ENCODE measurements at regions not wholly inside any gene's neighbourhood (a gene's known extent, or its start where the extent isn't known, plus 50 kb on each side); places are given as distances from the start of the nearest gene placed in this dataset.

GRCh38 chr21:24222676-24223075 lies 1384.6 kb downstream of the MRPL39 start:
- no peak overlapping the region for H3K9ac ChIP-seq (ENCODE audit: low read length)
- H3K79me2 ChIP-seq (ENCODE audit: control insufficient read depth, insufficient read depth, low read length), result no peaks in the 10 kb centered on the region

GRCh38 chr21:24220446-24220845 lies 1386.8 kb downstream of the MRPL39 start:
- ChIA-PET POLR2A (no interaction called here), CTCF (no interaction called here)
- no peaks in the 10 kb centered on the region for H3K9me3 Mint-ChIP-seq (ENCODE audit: insufficient read depth)
- no peaks in the 10 kb centered on the region for H3K4me1 Mint-ChIP-seq
- no CpG with 5 or more reads among the region's 2 CpGs for WGBS (ENCODE audit: insufficient coverage)
- H3K9ac ChIP-seq (ENCODE audit: low read length), result no peak overlapping the region
- no peak overlapping the region for H3K27ac Mint-ChIP-seq
- H3K4me3 Mint-ChIP-seq, result no peak overlapping the region
- H4K20me1 ChIP-seq (ENCODE audit: control insufficient read depth, insufficient read depth, low read length, poor library complexity, severe bottlenecking), result no peaks in the 10 kb centered on the region
- no peaks in the 10 kb centered on the region for H3K4me1 ChIP-seq (ENCODE audit: control insufficient read depth in 2 of 2, insufficient read depth in 2 of 2, low read length in 2 of 2)
- no peaks in the 10 kb centered on the region for H3K79me2 ChIP-seq (ENCODE audit: control insufficient read depth, insufficient read depth, low read length)
- no peak overlapping the region for H2AFZ ChIP-seq (ENCODE audit: insufficient read depth, low read depth, low read length, poor library complexity, severe bottlenecking)
- intact Hi-C loops (cut with micrococcal nuclease), result no loop called here
- no peaks in the 10 kb centered on the region for H3K27me3 Mint-ChIP-seq
- H3K4me3 ChIP-seq (ENCODE audit: control extremely low read depth in 1 of 5, extremely low read depth in 1 of 5, insufficient read depth in 1 of 5, low read depth in 2 of 5, low read length in 4 of 5), result no peak overlapping the region
- no peak overlapping the region for H3K4me2 ChIP-seq (replicated peaks; ENCODE audit: low read depth, low read length, poor library complexity, severe bottlenecking)
- DNase-seq (no peak), ATAC-seq (ENCODE audit: low read depth) (no peak)
- no peaks in the 10 kb centered on the region for H3K27me3 ChIP-seq (replicated peaks in 1 of 4; ENCODE audit: control extremely low read depth in 1 of 4, control insufficient read depth in 3 of 4, insufficient read depth in 4 of 4, low read length in 3 of 4)
- H3K9me3 ChIP-seq (ENCODE audit: control extremely low read depth in 1 of 3, control insufficient read depth in 2 of 3, insufficient read depth in 1 of 3, low read length in 2 of 3), result no peaks in the 10 kb centered on the region
- H3K27ac ChIP-seq (ENCODE audit: low read length in 2 of 2), result no peak overlapping the region
- no peaks in the 10 kb centered on the region for H3K36me3 ChIP-seq (replicated peaks in 1 of 2; ENCODE audit: control extremely low read depth in 1 of 2, control insufficient read depth in 1 of 2, extremely low read depth in 1 of 2, insufficient read depth in 2 of 2, low read length in 1 of 2)
- TF ChIP-seq EZH2 (IDR thresholded peaks at IDR 0.05; ENCODE audit: borderline replicate concordance, insufficient read depth, low read depth, low read length, poor library complexity, severe bottlenecking) (no peak), CTCF (IDR thresholded peaks at IDR 0.05) (no peak)

More at GRCh38 chr21:24222676-24223075, 1384.6 kb downstream of the MRPL39 start:
- H3K4me1 Mint-ChIP-seq, result no peaks in the 10 kb centered on the region
- ChIA-PET POLR2A (no interaction called here), CTCF (no interaction called here)
- TF ChIP-seq EZH2 (IDR thresholded peaks at IDR 0.05; ENCODE audit: borderline replicate concordance, insufficient read depth, low read depth, low read length, poor library complexity, severe bottlenecking), result no peak
- Histone ChIP-seq H3K36me3 (replicated peaks in 1 of 2; ENCODE audit: control extremely low read depth in 1 of 2, control insufficient read depth in 1 of 2, extremely low read depth in 1 of 2, insufficient read depth in 2 of 2, low read length in 1 of 2) (no peaks in the 10 kb centered on the region), H3K9me3 (ENCODE audit: control extremely low read depth in 1 of 3, control insufficient read depth in 2 of 3, insufficient read depth in 1 of 3, low read length in 2 of 3) (no peaks in the 10 kb centered on the region), H3K27ac (ENCODE audit: low read length in 2 of 2) (no peak overlapping the region), H3K27me3 (replicated peaks in 1 of 4; ENCODE audit: control extremely low read depth in 1 of 4, control insufficient read depth in 3 of 4, insufficient read depth in 4 of 4, low read length in 3 of 4) (no peaks in the 10 kb centered on the region), H3K4me2 (replicated peaks; ENCODE audit: low read depth, low read length, poor library complexity, severe bottlenecking) (no peak overlapping the region), H2AFZ (ENCODE audit: insufficient read depth, low read depth, low read length, poor library complexity, severe bottlenecking) (no peak overlapping the region), H3K4me3 (ENCODE audit: control extremely low read depth in 1 of 5, extremely low read depth in 1 of 5, insufficient read depth in 1 of 5, low read depth in 2 of 5, low read length in 4 of 5) (no peak overlapping the region), H3K4me1 (ENCODE audit: control insufficient read depth in 2 of 2, insufficient read depth in 2 of 2, low read length in 2 of 2) (no peaks in the 10 kb centered on the region), H4K20me1 (ENCODE audit: control insufficient read depth, insufficient read depth, low read length, poor library complexity, severe bottlenecking) (no peaks in the 10 kb centered on the region)
- H3K27me3 Mint-ChIP-seq, result no peaks in the 10 kb centered on the region
- intact Hi-C loops (cut with micrococcal nuclease), result no loop called here
- H3K9me3 Mint-ChIP-seq (ENCODE audit: insufficient read depth), result no peaks in the 10 kb centered on the region
- WGBS (ENCODE audit: insufficient coverage), result no CpG with 5 or more reads among the region's 3 CpGs
- H3K4me3 Mint-ChIP-seq, result no peak overlapping the region
- ATAC-seq (ENCODE audit: low read depth), result no peak
- no peak overlapping the region for H3K27ac Mint-ChIP-seq
- DNase-seq, result no peak

All from B cell (primary cell).